ENCODE measurements at regions not wholly inside any gene's neighbourhood (a gene's known extent, or its start where the extent isn't known, plus 50 kb on each side); places are given as distances from the start of the nearest gene placed in this dataset.

DNA sequence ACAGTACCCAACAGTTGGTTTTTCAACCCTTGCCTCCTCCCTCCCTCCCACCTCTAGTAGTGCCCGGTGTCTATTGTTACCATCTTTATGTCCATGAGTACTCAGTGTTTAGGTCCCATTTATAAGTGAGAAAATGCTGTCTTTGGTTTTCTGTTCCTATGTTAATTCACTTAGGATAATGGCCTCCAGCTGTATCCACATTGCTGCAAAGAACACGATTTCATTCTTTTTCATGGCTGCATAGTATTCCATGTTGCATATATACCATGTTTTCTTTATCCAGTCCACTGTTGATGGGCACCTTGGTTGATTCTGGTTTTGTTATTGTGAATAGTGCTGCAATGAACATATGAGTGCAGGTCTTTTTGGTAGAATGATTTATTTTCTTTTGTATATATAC is 631.3 kb downstream of the MED13L start:
- no peak for DNase-seq (ENCODE audit: low read depth in 2 of 2)

DNA sequence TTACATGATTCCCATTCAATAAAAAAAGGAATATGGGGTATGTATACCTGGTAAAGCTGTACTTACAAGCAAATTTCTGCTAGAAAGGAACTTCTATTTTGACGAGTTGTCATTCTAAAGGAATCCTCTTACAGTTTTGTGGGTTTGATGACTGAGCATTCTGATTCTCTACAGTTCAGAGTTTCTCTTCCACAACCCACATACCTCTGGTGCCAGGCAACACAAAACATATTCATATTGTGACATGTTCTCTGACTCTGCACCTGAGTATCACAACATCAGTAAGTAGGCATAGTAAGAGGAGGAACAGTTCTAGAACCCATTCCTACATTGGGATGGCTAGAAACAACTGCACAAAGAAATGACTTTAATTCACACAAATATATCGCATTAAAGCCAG is 636.6 kb downstream of the MED13L start:
- DNase-seq (ENCODE audit: low read depth in 2 of 2), result no peak

DNA sequence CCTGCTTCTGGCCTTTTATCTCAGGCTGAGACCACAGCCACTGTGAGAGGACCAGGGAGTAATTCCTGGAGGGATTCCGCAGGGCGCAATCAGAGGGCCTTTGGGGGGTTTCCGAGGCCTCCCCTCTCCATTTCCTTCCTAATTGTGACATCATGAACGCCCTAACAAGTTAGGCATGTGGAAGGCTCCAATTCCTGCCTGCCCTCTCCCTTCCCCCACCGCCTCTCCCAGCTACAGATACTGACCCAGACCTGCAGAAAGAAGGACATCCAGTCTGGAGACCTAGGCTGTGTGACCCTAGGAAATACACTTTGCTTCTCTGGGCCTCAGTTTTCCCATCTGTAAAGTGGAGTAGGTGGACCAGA is 637.9 kb downstream of the MED13L start:
- no peak for DNase-seq (ENCODE audit: low read depth in 2 of 2)

- DNase-seq (ENCODE audit: low read depth in 2 of 2), result no peak
These were observed 638.5 kb downstream of the MED13L start for GRCh38 chr12:115638733-115639647.

- no peak for DNase-seq (ENCODE audit: low read depth in 2 of 2)
These were observed 640.9 kb downstream of the MED13L start for GRCh38 chr12:115636546-115636945.

- DNase-seq (ENCODE audit: low read depth in 2 of 2), result no peak
These were observed 645.2 kb downstream of the MED13L start for GRCh38 chr12:115632308-115632707.

DNA sequence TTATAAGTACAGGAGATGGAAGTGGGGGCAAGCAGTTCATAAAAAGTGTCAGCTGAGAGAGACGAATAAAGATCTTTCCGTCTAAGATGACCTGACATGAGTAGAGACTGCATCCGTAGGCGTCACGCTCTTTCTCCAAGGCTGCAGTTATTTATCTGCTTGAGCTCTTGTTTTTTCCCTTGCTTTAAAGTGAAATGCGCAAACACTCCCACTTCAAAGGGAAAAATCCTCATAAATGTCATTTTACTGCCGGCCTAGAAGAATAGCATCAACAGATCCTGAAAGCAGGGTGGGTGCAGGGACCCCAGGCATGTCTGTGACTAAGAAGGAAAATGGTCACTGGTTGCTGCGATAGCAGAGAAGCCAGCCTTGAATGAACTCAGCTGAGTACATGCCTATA is 647.4 kb downstream of the MED13L start:
- DNase-seq (ENCODE audit: low read depth in 2 of 2), result no peak

DNA sequence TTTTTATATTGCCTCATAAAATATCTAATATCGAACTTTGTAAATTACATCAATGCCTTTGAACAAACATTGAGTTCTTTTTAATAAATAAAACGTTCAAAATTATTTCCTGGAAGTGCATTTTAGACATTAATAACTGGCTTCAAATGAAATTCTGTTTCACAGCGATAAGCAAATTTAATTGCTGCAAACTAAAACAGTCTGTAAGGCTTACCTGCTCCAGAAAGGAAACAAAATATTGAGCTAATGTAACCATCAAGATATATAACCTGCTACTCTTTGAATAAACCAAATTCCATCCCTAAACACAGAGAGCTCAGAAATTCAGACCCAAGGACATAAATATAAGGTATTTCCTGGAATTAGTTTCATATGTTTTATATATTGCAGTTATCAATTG is 651.3 kb downstream of the MED13L start:
- DNase-seq (ENCODE audit: low read depth in 2 of 2), result no peak

- DNase-seq (ENCODE audit: low read depth in 2 of 2), result no peak
These were observed 653.6 kb downstream of the MED13L start for GRCh38 chr12:115623764-115624334.

DNA sequence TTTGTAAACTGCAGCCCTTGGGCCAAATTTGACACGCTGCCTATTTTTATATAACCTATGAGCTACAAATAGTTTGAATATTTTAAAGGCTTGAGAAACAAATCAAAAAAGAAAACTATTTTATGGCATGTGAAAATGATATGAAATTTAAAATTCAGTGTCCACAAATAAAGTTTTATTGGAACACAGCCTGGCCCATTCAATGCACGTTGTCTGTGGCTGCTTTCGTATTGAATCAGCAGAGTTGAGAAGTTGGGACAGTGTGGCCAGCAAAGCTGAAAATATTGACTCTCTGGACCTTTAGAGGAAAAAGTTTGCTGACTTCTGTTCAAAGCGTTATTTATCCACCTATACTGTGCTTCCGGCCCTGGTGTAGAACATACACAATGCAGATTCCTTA is 654.2 kb downstream of the MED13L start:
- no peak for DNase-seq (ENCODE audit: low read depth in 2 of 2)

GRCh38 chr12:115620816-115621215 is 656.7 kb downstream of the MED13L start:
- DNase-seq (ENCODE audit: low read depth in 2 of 2), result no peak

- DNase-seq (ENCODE audit: low read depth in 2 of 2), result no peak
These were observed 657.6 kb downstream of the MED13L start for GRCh38 chr12:115619889-115620288.

GRCh38 chr12:115619061-115619460 is 658.4 kb downstream of the MED13L start:
- no peak for DNase-seq (ENCODE audit: low read depth in 2 of 2)

GRCh38 chr12:115618105-115618504 is 659.4 kb downstream of the MED13L start:
- DNase-seq (ENCODE audit: low read depth in 2 of 2), result no peak

- no peak for DNase-seq (ENCODE audit: low read depth in 2 of 2)
These were observed 660.1 kb downstream of the MED13L start for GRCh38 chr12:115617391-115617790.

- no peak for DNase-seq (ENCODE audit: low read depth in 2 of 2)
These were observed 666.0 kb downstream of the MED13L start for GRCh38 chr12:115611477-115611876.

DNA sequence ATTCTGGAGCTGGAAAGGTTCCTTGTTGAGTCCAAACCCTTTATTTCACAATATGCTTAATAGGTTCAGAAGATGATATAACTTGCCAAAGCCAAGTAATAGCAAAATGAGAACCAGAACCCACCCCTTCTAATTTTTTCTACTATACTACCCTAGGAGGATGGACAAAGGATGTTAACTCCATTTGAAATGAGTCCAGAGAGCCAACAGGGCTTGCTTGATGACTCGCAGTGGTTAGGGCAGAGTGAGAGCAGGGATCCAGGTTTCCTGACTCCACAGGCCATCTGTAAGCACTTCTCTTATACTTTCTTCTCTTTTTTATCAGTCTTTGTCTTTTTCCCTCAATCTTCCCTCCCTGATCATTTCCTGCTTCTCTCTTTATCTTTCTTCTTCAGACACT is 668.1 kb downstream of the MED13L start:
- DNase-seq (ENCODE audit: low read depth in 2 of 2), result no peak

- DNase-seq (ENCODE audit: low read depth in 2 of 2), result no peak
These were observed 671.5 kb downstream of the MED13L start for GRCh38 chr12:115606040-115606439.

- DNase-seq (ENCODE audit: low read depth in 2 of 2), result no peak
These were observed 678.4 kb downstream of the MED13L start for GRCh38 chr12:115598871-115599811.

DNA sequence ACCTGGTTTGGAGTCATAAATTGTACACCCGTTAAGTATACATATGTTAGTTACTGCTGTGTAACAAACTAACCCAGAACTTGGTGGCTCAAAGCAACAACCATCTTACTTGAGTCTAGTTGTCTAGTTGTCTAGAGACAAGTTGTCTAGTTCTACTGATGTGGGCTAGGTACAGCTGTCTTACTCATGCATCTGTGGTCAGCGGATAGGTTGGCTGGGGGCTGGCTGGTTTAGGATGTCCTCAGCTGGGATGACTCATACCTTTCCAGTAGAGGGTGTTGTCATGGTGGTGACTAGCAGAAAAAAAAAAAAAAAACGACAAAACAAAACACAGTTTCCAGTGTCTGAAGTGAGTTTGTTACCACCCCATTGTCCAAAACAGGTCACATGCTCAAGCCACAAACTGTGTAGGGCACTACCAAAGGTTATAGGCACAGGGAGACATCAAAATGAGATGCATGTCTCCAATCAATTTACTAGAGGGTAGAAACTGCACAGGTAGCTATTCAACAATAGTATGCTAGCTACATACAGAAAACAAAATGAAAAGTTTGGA is 680.3 kb downstream of the MED13L start:
- no peak for DNase-seq (ENCODE audit: low read depth in 2 of 2)

DNA sequence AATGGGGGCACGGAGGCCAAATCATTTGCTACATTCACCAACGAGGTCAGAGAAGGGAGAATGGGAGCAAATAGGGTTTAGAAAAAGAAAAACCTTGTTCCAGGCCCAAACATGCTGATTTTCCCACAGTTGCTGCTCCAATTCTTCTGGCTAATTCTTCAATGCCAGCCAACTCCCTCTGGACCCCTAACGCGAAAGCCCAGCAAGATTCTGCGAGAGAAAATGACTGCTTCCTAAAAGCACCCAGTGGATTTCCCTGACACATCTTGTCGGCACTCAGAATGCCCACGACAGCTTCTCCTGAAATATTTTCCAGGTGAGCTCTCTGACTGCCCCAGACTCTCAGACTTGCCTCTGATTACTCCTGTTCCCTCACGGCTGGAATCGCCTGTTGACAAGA is 689.4 kb downstream of the MED13L start:
- DNase-seq (ENCODE audit: low read depth in 2 of 2), result no peak

GRCh38 chr12:115584156-115584555 is 693.3 kb downstream of the MED13L start:
- no peak for DNase-seq (ENCODE audit: low read depth in 2 of 2)

Measured in stimulated activated CD4-positive, alpha-beta T cell treated with anti-CD3 and anti-CD28 coated beads, Interleukin-15, amount 100 ng/mL, for 48 hours (primary cell).